GM18505 (cell line): ENCODE measurements at regions not wholly inside any gene's neighbourhood (a gene's known extent, or its start where the extent isn't known, plus 50 kb on each side); places are given as distances from the start of the nearest gene placed in this dataset.

Source experiments
- ATAC-seq: cut with Tn5 transposase; IDR thresholded peaks from one replicate; pipeline ENCODE4 v1.9.1; 2021; ENCODE audit not compliant: unreplicated experiment
- POLR2A ChIP-seq: IDR thresholded peaks from 4 replicates; pipeline ENCODE4 v1.6.1; 2011; ENCODE audit warnings: borderline replicate concordance; ENCODE audit not compliant: insufficient read depth, insufficient read length; ENCODE audit errors: extremely low read depth

GRCh38 chr19:28981518-28981917 lies 231.4 kb downstream of the UQCRFS1 start:
- ATAC-seq: no peak
- TF ChIP-seq POLR2A: no peak

DNA sequence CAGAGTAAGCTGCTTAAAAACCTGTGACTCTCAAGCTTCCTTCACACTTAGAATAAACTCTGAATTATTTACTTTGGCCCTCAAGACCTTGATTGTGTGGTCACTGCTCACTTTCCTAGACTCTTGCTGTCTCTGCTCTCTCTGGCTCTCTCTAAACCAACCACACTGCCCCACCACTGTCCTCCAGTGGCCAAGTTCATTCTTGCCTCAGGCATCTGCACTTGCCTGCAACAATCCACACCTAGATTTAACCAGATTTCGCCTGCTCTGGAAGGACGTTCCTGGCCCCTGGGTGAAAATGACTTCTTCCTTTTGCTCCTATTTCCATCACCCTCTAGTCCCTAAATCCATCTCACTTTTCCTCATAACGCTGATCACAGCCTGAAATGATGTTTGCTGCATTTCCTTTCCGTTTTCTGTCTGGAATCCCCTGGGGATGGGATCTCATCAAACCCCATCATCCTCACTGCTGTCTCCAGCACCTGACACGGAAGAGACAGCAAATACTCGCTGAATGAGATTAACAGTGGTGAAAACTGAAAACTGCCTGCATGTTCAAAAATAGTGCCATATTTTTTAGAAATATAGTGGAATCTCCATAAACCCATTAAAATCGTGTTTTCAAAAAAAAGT lies 232.6 kb downstream of the UQCRFS1 start:
- ATAC-seq: no peak

GRCh38 chr19:28977826-28978225 lies 235.1 kb downstream of the UQCRFS1 start:
- no peak for TF ChIP-seq POLR2A
- no peak for ATAC-seq

More for the DNA sequence above, 232.6 kb downstream of the UQCRFS1 start:
- no peak for TF ChIP-seq POLR2A

DNA sequence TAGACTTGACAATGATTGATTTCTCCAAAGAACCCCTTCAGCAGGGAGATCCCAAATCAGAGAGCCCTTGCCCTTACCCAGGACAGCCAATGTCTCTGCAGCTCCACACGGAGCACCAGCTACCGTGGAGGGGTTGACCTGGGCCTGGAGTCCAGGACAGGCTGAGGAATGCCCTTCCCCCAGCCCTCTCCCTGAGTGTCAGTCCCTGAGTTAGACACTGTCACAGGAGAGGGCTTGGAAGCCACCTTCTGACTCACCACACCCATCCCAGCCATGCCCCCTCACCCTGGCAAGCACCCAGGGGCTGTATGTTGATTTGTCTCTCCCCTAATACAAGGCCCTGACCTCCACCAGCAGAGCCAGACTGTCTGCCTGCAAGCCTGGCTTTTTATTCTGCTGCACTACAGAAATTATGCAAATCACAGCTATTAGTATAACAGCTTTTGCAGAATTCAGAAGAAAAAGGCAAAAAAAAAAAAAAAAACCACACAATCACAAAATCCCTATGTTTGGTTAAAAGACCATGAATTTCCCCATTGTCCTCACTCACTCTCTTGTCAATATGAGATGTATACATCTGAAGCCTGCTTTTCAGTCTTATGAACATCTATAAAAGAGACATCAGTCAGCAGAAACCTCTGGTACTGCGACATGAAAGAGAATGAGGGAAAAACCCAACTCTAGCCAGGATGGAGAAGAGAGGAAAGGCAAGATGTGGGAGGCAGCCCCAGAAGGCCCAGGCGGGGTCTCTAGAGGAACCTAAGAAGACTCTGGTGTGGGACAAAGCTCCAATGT lies 240.7 kb downstream of the UQCRFS1 start:
- no peak for ATAC-seq
- TF ChIP-seq POLR2A: no peak

DNA sequence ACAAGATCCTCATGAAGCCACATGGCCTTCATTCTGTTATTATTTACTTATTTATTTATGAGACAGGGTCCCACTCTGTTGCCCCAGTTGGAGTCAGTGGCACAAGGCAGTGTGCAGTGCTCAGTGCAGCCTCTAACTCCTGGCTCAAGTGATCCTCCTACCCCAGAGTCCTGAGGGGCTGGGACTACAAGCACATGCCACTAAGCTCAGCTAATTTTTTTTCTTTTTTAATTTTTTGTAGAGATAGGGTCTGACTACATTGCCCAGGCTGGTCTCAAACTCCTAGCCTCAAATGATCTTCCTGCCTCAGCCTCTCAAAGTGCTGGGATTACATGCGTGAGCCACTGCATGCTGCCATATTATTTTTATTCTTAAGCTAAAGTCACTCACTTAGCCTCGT lies 241.4 kb downstream of the UQCRFS1 start:
- no peak for ATAC-seq
- TF ChIP-seq POLR2A: no peak

GRCh38 chr19:28971049-28971448 lies 241.9 kb downstream of the UQCRFS1 start:
- ATAC-seq: no peak
- TF ChIP-seq POLR2A: no peak

GRCh38 chr19:28968721-28969120 lies 244.2 kb downstream of the UQCRFS1 start:
- no peak for TF ChIP-seq POLR2A
- no peak for ATAC-seq

- TF ChIP-seq POLR2A: no peak
- ATAC-seq: no peak
Observed at GRCh38 chr19:28966737-28967399, 246.1 kb downstream of the UQCRFS1 start.

GRCh38 chr19:28964500-28964899 lies 248.5 kb downstream of the UQCRFS1 start:
- ATAC-seq: no peak
- TF ChIP-seq POLR2A: no peak

DNA sequence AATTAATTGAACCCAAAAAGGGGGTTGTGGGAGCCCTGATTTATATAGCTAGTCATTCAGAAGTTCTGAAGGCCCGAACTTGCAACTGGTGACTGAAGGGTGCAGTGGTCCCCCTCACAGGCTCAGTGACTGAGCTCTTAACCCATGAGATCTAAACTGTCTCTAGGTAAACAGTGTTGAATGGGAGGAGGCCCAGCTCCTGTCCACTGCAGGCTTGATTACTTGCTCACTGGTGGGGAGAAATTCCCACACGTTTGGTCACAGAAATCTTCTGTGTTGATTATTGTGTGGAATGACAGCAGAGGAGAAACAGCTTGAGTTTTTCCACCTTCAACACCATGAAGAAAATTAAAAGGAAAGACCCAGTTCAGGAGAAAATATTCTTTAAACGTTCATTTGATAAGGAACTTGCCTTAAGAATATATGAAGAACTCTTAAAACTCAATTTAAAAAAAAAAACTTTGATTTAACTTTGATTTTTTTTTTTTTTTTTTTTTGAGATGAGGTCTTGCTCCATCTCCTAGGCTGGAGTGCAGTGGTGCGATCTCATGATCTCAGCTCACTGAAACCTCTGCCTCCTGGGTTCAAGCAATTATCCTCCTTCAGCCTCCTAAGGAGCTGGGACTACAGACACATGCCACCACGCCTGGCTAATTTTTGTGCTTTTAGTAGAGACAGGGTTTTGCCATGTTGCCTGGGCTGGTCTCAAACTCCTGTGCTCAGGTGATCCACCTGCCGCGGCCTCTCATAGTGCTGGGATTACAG lies 249.3 kb downstream of the UQCRFS1 start:
- TF ChIP-seq POLR2A: no peak
- no peak for ATAC-seq

DNA sequence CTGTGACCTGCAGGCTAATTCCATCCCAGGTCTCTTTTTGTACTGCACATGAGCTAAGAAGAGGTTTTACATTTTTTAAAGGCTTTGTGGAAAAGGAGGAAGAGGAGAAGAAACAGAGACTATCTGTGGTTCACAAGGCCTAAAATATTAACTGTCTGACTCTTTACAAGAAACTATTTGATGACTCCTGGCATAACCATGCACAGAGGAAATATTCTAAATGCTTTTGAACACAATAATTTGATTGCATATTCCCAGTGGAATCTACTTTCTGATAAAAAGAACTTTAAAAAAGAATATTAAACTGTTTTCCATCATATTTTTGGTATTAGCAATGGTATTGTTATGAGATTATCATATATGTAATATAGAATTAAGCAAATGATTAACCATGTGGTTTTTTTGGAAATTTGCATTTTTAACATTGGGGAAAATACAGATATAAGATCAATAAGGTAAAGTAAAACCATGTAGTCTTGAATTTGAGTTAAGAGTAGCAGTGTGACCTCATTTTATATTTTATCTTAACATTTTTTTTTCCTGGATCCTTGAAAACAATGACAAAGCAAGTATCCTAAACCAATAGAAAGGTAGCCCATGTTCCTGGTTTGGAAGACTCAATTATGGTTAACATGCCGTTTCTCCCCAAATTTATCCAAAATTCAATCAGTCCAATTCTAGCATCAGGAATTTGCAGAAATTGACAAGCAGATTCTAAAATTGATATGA lies 251.0 kb downstream of the UQCRFS1 start:
- no peak for ATAC-seq
- TF ChIP-seq POLR2A: no peak

DNA sequence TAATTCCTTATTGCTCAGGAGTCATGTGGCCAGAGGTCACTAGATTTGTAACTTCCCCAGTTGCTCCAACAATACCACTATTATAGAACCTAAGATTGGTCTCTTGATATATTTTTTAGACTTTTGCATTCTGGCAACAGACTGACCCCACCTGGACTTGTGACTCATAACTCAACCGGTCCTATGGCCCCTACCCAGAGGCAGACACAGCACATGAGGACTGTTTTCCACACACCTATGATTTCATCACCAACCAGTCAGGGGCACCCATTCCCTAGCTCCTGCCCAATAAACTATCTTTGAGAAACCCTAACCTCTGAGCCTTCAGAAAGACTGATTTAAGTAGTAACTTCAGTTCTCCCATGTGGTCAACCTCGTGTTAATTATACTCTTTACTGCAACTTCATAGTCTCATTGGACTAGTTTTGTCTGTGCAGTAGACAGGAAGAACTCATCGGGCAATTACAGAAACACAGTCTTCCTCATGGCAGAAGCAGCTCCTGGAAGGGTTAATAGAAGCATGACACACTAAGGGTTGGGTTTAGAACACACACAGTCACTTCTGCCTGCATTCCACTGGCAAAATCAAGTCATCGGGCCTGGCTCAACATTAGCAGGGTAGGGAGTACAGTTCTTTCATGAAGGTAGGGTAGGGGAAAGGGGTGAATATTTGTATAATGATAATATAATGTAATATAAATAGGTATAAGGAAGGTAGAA lies 251.8 kb downstream of the UQCRFS1 start:
- no peak for TF ChIP-seq POLR2A
- no peak for ATAC-seq
